ENCODE measurements at regions not wholly inside any gene's neighbourhood (a gene's known extent, or its start where the extent isn't known, plus 50 kb on each side); places are given as distances from the start of the nearest gene placed in this dataset.

DNA sequence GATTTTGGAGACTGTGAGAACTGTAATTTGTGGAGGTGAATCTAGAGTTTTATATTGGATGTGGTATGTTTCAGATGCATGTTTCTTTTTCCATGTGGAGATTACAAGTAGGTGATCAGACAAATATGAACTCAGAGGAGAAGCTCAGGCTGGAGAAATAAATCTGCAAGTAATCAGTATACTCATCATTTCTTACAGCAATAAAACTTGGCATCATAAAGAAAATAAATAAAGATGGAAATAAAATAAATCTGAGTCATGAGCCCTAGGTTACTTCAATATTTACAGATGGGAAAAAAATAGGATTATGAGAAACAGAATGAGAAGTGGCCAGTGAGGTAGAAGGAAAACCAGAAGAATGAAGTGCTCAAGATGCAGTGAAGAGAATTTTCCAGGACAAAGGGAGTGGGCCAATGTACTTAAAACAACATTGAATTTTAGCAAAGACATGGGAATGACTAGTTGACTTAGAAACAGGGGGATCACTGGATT lies 453.8 kb downstream of the DSC3 start:
- H3K36me3 ChIP-seq (ENCODE audit: control insufficient read depth, insufficient read depth, low read length): no peaks in the 10 kb centered on the region
- no peak for DNase-seq (ENCODE audit: low read depth)
- H3K4me3 ChIP-seq (ENCODE audit: low read depth, low read length): no peak overlapping the region
- H3K27me3 ChIP-seq (ENCODE audit: control insufficient read depth, insufficient read depth, low read length): no peaks in the 10 kb centered on the region
- TF ChIP-seq, protein P1, sequence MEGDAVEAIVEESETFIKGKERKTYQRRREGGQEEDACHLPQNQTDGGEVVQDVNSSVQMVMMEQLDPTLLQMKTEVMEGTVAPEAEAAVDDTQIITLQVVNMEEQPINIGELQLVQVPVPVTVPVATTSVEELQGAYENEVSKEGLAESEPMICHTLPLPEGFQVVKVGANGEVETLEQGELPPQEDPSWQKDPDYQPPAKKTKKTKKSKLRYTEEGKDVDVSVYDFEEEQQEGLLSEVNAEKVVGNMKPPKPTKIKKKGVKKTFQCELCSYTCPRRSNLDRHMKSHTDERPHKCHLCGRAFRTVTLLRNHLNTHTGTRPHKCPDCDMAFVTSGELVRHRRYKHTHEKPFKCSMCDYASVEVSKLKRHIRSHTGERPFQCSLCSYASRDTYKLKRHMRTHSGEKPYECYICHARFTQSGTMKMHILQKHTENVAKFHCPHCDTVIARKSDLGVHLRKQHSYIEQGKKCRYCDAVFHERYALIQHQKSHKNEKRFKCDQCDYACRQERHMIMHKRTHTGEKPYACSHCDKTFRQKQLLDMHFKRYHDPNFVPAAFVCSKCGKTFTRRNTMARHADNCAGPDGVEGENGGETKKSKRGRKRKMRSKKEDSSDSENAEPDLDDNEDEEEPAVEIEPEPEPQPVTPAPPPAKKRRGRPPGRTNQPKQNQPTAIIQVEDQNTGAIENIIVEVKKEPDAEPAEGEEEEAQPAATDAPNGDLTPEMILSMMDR (IDR thresholded peaks at IDR 0.05; ENCODE audit: insufficient read depth, low read length, poor library complexity, severe bottlenecking): no peak

DNA sequence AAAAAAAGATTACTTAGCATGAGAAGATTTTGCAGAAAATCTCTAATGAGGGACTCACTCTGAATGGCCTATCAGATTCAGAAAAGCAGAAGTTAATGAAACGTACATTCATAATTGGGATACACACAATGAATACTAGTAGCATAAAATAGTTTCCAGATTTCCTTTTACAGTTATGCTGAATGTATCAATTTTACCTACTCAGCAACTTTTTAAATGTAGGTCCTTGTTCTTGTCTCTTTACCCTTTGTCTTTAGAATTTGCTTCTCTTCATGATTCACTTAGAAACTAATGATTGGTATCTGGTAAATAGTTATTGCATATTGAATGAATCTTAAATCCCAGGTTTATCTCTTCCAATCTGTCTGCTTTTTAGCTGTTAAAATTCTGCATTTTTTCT lies 458.8 kb downstream of the DSC3 start:
- no peak for DNase-seq (ENCODE audit: low read depth)
- TF ChIP-seq, protein P1 (IDR thresholded peaks at IDR 0.05; ENCODE audit: insufficient read depth, low read length, poor library complexity, severe bottlenecking): no peak
- Histone ChIP-seq H3K4me3 (ENCODE audit: low read depth, low read length) (no peak overlapping the region), H3K36me3 (ENCODE audit: control insufficient read depth, insufficient read depth, low read length) (no peaks in the 10 kb centered on the region), H3K27me3 (ENCODE audit: control insufficient read depth, insufficient read depth, low read length) (no peaks in the 10 kb centered on the region)

GRCh38 chr18:30582078-30582477 lies 460.5 kb downstream of the DSC3 start:
- TF ChIP-seq, protein P1 (IDR thresholded peaks at IDR 0.05; ENCODE audit: insufficient read depth, low read length, poor library complexity, severe bottlenecking): no peak
- Histone ChIP-seq H3K4me3 (ENCODE audit: low read depth, low read length) (no peak overlapping the region), H3K27me3 (ENCODE audit: control insufficient read depth, insufficient read depth, low read length) (no peaks in the 10 kb centered on the region), H3K36me3 (ENCODE audit: control insufficient read depth, insufficient read depth, low read length) (no peaks in the 10 kb centered on the region)
- no peak for DNase-seq (ENCODE audit: low read depth)

GRCh38 chr18:30578707-30579106 lies 463.8 kb downstream of the DSC3 start:
- DNase-seq (ENCODE audit: low read depth): no peak
- H3K36me3 ChIP-seq (ENCODE audit: control insufficient read depth, insufficient read depth, low read length): no peaks in the 10 kb centered on the region
- no peaks in the 10 kb centered on the region for H3K27me3 ChIP-seq (ENCODE audit: control insufficient read depth, insufficient read depth, low read length)
- TF ChIP-seq, protein P1 (IDR thresholded peaks at IDR 0.05; ENCODE audit: insufficient read depth, low read length, poor library complexity, severe bottlenecking): no peak
- H3K4me3 ChIP-seq (ENCODE audit: low read depth, low read length): no peak overlapping the region

- TF ChIP-seq, protein P1 (IDR thresholded peaks at IDR 0.05; ENCODE audit: insufficient read depth, low read length, poor library complexity, severe bottlenecking): no peak
- no peaks in the 10 kb centered on the region for H3K36me3 ChIP-seq (ENCODE audit: control insufficient read depth, insufficient read depth, low read length)
- DNase-seq (ENCODE audit: low read depth): no peak
- no peak overlapping the region for H3K4me3 ChIP-seq (ENCODE audit: low read depth, low read length)
- no peaks in the 10 kb centered on the region for H3K27me3 ChIP-seq (ENCODE audit: control insufficient read depth, insufficient read depth, low read length)
Observed at GRCh38 chr18:30572214-30572613, 470.3 kb downstream of the DSC3 start.

DNA sequence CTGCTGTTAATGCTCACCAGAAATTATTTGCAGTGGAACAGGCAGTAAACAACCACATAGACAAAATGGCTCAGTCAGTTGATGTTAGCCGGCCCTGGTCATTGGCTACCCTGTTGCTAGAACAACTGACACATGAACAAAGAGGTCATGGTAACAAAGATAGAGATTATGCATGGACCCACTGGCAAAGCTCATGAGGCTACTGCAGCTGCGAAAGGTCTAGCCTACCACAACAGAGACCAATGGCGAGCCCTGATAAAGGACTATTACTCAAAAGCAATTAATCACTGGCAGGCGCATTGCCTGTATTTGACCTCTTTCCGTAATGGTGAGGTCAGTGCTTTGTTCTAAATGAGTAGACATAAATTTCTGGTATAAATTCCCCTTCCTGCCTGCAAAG lies 474.2 kb downstream of the DSC3 start:
- no peak for DNase-seq (ENCODE audit: low read depth)
- TF ChIP-seq, protein P1 (IDR thresholded peaks at IDR 0.05; ENCODE audit: insufficient read depth, low read length, poor library complexity, severe bottlenecking): no peak

More for the DNA sequence above, 474.2 kb downstream of the DSC3 start:
- Histone ChIP-seq H3K4me3 (ENCODE audit: low read depth, low read length) (no peak overlapping the region), H3K27me3 (ENCODE audit: control insufficient read depth, insufficient read depth, low read length) (no peaks in the 10 kb centered on the region), H3K36me3 (ENCODE audit: control insufficient read depth, insufficient read depth, low read length) (no peaks in the 10 kb centered on the region)
